Stimulated activated CD4-positive, alpha-beta T cell treated with anti-CD3 and anti-CD28 coated beads, Interleukin-4, amount 100 ng/mL, for 1 hour (primary cell): ENCODE measurements at regions not wholly inside any gene's neighbourhood (a gene's known extent, or its start where the extent isn't known, plus 50 kb on each side); places are given as distances from the start of the nearest gene placed in this dataset.

ENCODE experiments used
- DNase-seq: peaks from one replicate; pipeline ENCODE4 v3.0.0-alpha.2; 2020

GRCh38 chr2:129248198-129248597, 731.3 kb upstream of the RAB6C start:
- no peak for DNase-seq

GRCh38 chr2:129252781-129253460, 726.5 kb upstream of the RAB6C start:
- DNase-seq: no peak

GRCh38 chr2:129253461-129253812, 726.0 kb upstream of the RAB6C start:
- DNase-seq: no peak

GRCh38 chr2:129254718-129255117, 724.7 kb upstream of the RAB6C start:
- DNase-seq: no peak

- DNase-seq: no peak
Measured at GRCh38 chr2:129255610-129256313, 723.7 kb upstream of the RAB6C start.

- DNase-seq: no peak
Measured at GRCh38 chr2:129256642-129257041, 722.8 kb upstream of the RAB6C start.

GRCh38 chr2:129262934-129263333, 716.5 kb upstream of the RAB6C start:
- DNase-seq: no peak

GRCh38 chr2:129263939-129264338, 715.5 kb upstream of the RAB6C start:
- no peak for DNase-seq

GRCh38 chr2:129267559-129267958, 711.9 kb upstream of the RAB6C start:
- no peak for DNase-seq

- DNase-seq: no peak
Measured at GRCh38 chr2:129273266-129274037, 706.0 kb upstream of the RAB6C start.

GRCh38 chr2:129274038-129274415, 705.4 kb upstream of the RAB6C start:
- no peak for DNase-seq

- no peak for DNase-seq
Measured at GRCh38 chr2:129274918-129275317, 704.5 kb upstream of the RAB6C start.

GRCh38 chr2:129275706-129276105, 703.8 kb upstream of the RAB6C start:
- DNase-seq: no peak

GRCh38 chr2:129276978-129277584, 702.4 kb upstream of the RAB6C start:
- no peak for DNase-seq

- no peak for DNase-seq
Measured at GRCh38 chr2:129277585-129277981, 701.9 kb upstream of the RAB6C start.

- DNase-seq: no peak
Measured at GRCh38 chr2:129281791-129282530, 697.5 kb upstream of the RAB6C start.

GRCh38 chr2:129285012-129285411, 694.5 kb upstream of the RAB6C start:
- no peak for DNase-seq

GRCh38 chr2:129293326-129293725, 686.1 kb upstream of the RAB6C start:
- no peak for DNase-seq

GRCh38 chr2:129296396-129296795, 683.1 kb upstream of the RAB6C start:
- no peak for DNase-seq

GRCh38 chr2:129296806-129297205, 682.7 kb upstream of the RAB6C start:
- DNase-seq: no peak

- DNase-seq: no peak
Measured at GRCh38 chr2:129297430-129297829, 682.0 kb upstream of the RAB6C start.

GRCh38 chr2:129299338-129299737, 680.1 kb upstream of the RAB6C start:
- DNase-seq: no peak

GRCh38 chr2:129299756-129300155, 679.7 kb upstream of the RAB6C start:
- DNase-seq: no peak
